Skeletal muscle satellite cell (primary cell): ENCODE measurements at regions not wholly inside any gene's neighbourhood (a gene's known extent, or its start where the extent isn't known, plus 50 kb on each side); places are given as distances from the start of the nearest gene placed in this dataset.

Source experiments
- H3K27me3 ChIP-seq: 2 replicates; pipeline ENCODE4 v1.7.0; 2013; ENCODE audit warnings: low read length; ENCODE audit not compliant: control insufficient read depth, insufficient read depth
- H3K36me3 ChIP-seq: 2 replicates; pipeline ENCODE4 v1.7.0; 2013; ENCODE audit warnings: mild to moderate bottlenecking, control low read depth, low read length; ENCODE audit not compliant: insufficient read depth
- H3K4me1 ChIP-seq: 2 replicates; pipeline ENCODE4 v1.7.0; 2013; ENCODE audit warnings: low read length; ENCODE audit not compliant: control insufficient read depth, insufficient read depth
- H3K4me2 ChIP-seq: 2 replicates; pipeline ENCODE4 v1.7.0; 2013; ENCODE audit warnings: mild to moderate bottlenecking, low read length
- H3K4me3 ChIP-seq: 2 replicates; pipeline ENCODE4 v1.7.0; 2013; ENCODE audit warnings: low read length
- H3K9ac ChIP-seq: 2 replicates; pipeline ENCODE4 v1.7.0; 2013; ENCODE audit warnings: mild to moderate bottlenecking, low read depth, low read length, moderate library complexity
- H3K9me3 ChIP-seq: replicated peaks from 2 replicates; pipeline ENCODE4 v1.7.0; 2013; ENCODE audit warnings: mild to moderate bottlenecking, control low read depth, low read length

DNA sequence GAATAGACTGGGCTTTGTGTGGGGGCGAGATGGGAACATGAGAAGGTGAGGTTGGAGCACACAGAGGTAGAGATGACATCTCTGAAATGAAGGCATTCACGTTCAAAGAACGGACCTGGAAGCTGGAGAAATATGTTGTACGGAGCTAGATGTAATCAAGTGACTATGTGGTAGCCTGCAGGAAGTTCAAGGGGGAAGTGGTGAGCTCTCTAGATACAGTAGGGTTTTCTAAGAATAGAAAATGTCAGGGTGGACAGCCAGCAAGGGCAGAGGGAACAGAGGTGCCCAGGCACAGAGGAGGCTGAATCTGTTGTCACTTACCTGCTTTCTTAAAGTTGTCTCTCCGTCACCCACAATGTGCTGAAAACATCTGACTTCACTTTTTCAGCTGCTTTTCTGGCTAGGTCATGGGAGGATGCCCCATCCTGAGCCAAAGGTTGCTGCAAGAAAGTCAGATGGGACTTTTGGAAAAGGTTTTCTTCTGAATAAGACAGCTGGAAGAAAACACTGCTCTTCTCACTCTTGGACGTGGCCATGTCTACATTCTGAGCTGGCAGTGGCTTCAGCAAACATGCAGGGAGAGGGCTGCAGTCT lies 171.5 kb upstream of the B3GAT1 start:
- H3K9ac ChIP-seq: no peak overlapping the region
- no peaks in the 10 kb centered on the region for H3K36me3 ChIP-seq
- H3K4me2 ChIP-seq: no peak overlapping the region
- H3K4me1 ChIP-seq: no peaks in the 10 kb centered on the region
- H3K9me3 ChIP-seq: peaks cover 15% of the 10 kb centered on the region
- H3K27me3 ChIP-seq: no peaks in the 10 kb centered on the region
- no peak overlapping the region for H3K4me3 ChIP-seq

DNA sequence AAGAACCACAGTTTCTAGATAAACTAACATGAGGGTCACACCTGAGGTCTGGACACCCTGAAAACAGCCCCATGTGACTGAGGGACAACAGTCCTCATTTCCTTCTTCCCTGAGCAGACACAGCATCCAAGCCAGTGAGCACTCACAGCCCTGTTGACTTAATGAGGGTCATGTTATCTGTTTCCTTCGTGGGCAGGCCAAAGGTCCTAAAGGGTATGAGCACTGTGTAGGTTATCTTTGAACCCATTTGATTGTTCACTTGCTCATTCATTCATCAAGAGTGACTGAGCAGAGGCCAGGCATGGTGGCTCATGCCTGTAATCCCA lies 170.7 kb upstream of the B3GAT1 start:
- Histone ChIP-seq H3K4me1 (no peaks in the 10 kb centered on the region), H3K9ac (no peak overlapping the region), H3K27me3 (no peaks in the 10 kb centered on the region), H3K4me3 (no peak overlapping the region), H3K9me3 (peaks cover 15% of the 10 kb centered on the region), H3K4me2 (no peak overlapping the region), H3K36me3 (no peaks in the 10 kb centered on the region)

DNA sequence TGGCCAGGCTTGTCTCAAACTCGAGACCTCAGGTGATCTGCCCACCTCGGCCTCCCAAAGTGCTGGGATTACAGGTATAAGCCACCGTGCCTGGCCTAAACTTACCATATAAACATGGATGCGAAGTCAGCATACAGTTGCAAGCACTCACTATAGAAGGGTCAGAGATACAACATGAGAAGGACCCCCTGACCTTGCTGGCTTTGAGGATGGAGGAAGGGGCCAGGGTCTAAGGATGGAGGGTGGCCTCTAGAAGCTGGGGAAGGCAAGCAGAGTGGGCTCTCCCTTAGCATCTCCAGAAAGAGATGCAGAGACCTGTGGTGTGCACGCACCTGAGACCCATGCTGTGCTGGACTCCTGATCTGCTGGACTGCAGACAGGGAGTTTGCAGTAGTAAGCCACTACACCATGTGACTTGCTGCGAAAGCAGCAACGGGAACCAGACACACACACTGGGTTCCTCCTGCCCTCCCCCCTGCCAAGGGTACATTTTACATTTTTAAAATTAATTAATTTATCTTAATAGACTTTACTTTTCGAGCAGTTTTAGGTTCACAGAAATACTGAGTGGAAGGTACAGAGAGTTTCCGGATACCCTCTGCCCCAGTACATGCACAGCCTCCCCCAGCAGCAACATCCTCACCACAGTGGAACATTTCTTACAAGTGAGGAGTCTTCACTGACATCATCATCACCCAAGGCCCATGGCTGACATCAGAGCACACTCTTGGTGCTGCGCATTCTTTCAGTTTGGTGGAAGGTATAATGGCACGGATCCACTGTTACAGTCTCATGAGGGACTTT lies 170.1 kb upstream of the B3GAT1 start:
- H3K4me3 ChIP-seq: no peak overlapping the region
- no peaks in the 10 kb centered on the region for H3K36me3 ChIP-seq
- H3K4me2 ChIP-seq: no peak overlapping the region
- no peaks in the 10 kb centered on the region for H3K4me1 ChIP-seq
- peaks cover 15% of the 10 kb centered on the region for H3K9me3 ChIP-seq
- no peaks in the 10 kb centered on the region for H3K27me3 ChIP-seq
- H3K9ac ChIP-seq: no peak overlapping the region

DNA sequence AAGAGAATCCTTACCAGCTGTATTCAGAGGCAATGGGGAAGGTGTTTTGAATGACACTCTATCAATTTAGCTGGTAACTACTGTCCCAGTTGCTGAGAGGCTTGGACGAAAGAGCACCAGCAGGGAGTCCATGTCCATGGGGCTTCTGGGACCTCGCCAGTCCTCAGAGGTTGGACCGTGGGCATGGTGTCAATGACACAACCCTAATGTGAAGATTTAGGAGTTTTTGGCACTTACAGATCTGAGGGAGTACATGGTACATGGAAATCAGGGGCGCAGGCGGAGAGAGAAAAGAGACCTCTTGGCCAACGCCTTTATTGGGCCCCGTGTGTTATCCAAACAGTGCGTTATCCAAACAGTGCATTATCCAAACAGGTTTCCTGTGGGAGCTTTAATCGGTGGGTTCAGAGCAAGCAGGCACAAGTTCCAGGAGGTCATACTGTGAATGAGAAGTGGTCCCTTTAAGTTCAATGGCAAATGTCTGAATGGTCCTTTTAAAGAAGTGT lies 169.1 kb upstream of the B3GAT1 start:
- H3K9me3 ChIP-seq: peaks cover 15% of the 10 kb centered on the region
- no peaks in the 10 kb centered on the region for H3K27me3 ChIP-seq

DNA sequence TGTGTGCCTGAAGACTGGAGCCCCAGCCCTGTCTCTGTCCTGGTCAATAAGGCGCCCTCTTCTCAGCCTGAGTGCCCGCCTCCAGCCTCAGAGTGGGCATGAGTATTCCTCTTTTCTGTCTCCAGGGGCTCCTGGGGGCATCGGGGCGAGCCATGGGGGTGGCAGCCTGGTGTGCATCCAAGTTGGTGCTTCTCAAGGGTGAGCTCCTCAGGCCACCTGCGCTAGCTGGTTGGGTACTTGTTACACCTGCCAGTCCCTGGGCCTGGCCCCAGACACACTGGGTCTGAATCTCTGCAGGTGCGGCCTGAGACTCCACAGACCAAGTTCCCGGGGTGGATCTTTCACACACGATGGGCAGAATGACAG lies 168.6 kb upstream of the B3GAT1 start:
- Histone ChIP-seq H3K9me3 (peaks cover 11% of the 10 kb centered on the region), H3K9ac (no peak overlapping the region), H3K36me3 (no peaks in the 10 kb centered on the region), H3K4me1 (no peaks in the 10 kb centered on the region), H3K4me2 (no peak overlapping the region), H3K4me3 (no peak overlapping the region), H3K27me3 (no peaks in the 10 kb centered on the region)

More for the DNA sequence above, 169.1 kb upstream of the B3GAT1 start:
- no peaks in the 10 kb centered on the region for H3K36me3 ChIP-seq
- no peak overlapping the region for H3K9ac ChIP-seq
- H3K4me2 ChIP-seq: no peak overlapping the region
- no peak overlapping the region for H3K4me3 ChIP-seq
- H3K4me1 ChIP-seq: no peaks in the 10 kb centered on the region

DNA sequence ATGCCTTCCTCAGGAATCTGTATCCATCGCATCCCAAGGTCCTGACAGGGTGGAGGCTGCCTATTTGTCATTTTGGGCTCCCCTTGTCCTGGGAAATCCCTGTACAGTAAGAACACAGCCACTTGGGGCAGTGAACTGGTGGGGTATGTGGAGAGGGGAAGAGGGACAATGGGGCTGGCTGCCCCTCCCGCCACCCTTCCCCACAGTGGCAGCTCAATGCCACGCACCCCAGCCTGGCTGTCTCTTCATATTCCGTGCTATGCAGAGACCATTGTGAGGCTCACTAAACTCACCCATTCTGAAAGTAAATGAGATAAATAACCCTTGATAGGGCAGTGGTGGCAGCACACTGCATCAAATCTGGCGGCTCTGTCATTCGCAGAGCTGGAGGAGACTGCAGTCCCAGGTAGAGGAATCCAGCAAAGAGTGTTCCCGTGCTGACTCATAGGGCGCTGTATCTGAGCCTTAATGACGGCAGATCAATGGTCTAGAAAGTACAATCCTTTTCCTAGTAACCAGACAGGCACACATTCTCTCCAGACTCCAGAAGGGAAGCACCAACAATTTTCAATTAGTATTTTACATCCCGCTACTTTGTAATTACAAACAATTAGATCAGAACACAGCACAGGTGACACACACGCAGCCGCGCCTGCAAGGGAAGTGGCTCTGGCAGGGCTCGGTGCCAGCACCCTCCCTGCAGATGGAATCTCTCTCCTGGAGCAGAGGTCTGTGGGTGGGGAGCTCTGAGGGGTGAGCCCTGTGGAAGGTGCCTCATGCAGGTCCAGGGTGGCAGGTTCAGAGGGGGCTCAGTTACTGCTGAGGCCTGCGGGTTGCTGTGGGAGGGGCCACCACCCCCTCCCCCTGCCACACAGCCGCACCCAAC lies 167.9 kb upstream of the B3GAT1 start:
- Histone ChIP-seq H3K4me2 (no peak overlapping the region), H3K27me3 (no peaks in the 10 kb centered on the region), H3K4me3 (no peak overlapping the region), H3K4me1 (no peaks in the 10 kb centered on the region), H3K36me3 (no peaks in the 10 kb centered on the region), H3K9me3 (peaks cover 11% of the 10 kb centered on the region), H3K9ac (no peak overlapping the region)

DNA sequence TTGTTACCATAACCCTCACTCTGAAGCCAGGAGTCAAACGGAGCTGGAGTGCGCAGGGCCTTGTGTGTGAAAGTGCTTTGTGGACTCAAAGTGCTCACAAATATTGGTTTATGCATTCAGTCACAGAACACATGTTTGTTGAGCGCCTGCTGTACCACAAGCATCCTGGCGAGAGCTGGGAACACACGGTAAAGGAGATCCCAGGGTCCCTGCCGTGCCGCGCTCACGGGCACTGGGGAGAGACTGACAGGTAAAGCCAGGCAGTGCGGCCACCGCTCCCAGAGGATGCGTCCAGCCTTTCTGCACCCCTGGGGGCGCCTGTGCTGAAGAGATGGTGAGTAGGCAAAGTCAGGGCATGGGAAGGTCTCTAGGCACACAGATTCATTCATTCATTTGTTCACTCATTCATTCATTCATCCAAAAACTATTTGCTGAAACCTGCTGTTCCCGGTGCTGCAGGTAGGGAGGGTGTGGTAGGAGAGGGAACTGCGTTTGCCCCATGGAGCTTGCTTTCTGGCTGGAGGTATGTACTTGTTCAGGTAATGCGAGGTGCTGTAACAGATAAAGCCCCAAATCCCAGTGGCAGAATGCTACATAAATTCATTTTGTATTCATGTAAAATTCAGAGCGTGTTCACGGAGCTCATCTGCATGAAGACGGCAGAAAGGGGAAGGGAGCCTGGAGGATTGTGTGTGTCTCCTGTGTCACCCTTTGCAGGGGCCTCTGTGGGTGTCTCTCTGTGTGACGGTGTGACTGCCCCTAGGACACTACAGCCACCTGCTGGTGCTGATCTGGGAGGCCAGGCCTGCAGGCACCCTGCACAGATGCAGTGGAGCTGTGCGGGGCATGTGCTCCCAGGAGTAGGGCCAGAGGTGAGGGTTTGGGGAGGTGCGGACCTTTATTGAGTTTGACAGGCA lies 167.0 kb upstream of the B3GAT1 start:
- Histone ChIP-seq H3K9me3 (peaks cover 20% of the 10 kb centered on the region), H3K9ac (no peak overlapping the region), H3K27me3 (no peaks in the 10 kb centered on the region), H3K4me3 (no peak overlapping the region), H3K36me3 (no peaks in the 10 kb centered on the region), H3K4me1 (no peaks in the 10 kb centered on the region), H3K4me2 (no peak overlapping the region)

DNA sequence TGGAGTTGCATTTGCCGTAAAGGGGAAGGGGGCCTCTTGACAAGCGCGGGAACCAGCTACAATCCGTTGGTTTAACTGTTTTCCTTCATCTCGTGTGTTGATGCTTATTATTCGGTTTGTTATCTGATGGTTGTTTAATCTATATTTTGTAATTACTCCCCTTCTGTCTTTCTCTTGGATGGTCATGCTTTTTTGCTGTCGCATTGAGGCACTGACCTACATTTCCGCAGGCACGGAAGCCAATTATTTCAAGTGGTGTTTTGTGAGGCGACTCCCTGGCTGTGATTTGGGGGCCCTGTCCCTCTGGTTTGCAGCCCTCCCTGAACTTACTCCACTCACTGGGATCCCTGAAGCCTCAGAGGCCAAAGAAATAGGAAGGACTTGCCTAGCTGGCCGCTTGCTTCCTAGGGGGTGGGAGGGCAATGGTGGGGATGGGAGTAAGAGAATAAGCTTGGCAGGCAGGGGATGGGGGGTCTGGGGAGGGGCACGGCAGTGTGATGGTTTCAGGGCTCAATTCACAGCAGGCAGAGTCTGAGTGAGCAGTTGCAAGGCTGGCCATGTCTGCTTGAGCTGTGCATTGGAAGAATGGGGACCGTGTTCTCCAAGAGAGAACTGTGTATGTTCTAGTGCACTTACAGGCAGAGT lies 165.8 kb upstream of the B3GAT1 start:
- H3K4me2 ChIP-seq: no peak overlapping the region
- no peaks in the 10 kb centered on the region for H3K4me1 ChIP-seq
- H3K27me3 ChIP-seq: no peaks in the 10 kb centered on the region
- no peak overlapping the region for H3K9ac ChIP-seq
- H3K4me3 ChIP-seq: no peak overlapping the region
- peaks cover 24% of the 10 kb centered on the region for H3K9me3 ChIP-seq
- no peaks in the 10 kb centered on the region for H3K36me3 ChIP-seq

DNA sequence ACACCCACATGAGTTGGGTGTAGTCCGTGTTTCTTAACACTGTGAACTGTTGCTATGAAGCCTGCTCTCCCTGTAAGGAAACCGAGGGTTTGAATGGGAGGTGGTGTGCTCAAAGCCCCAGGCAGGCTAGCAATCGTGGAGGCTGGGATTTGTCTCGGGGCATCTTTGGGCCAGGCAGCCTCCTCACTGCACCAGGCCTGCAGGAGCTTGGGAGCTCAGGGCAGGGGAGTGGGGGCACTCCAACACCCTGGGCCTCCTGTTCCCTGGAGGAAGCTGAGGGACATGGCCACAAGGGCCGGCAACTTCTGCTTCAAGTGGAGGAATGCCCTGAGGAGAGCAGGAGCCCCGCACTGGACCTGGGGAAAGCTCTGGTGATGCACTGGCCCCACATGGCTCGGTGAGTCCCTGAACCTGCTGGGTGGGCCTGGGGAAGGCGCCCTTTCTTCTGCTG lies 164.7 kb upstream of the B3GAT1 start:
- no peak overlapping the region for H3K4me2 ChIP-seq
- H3K36me3 ChIP-seq: no peaks in the 10 kb centered on the region
- no peaks in the 10 kb centered on the region for H3K4me1 ChIP-seq
- H3K27me3 ChIP-seq: no peaks in the 10 kb centered on the region
- H3K4me3 ChIP-seq: no peak overlapping the region
- no peak overlapping the region for H3K9ac ChIP-seq
- peaks cover 31% of the 10 kb centered on the region for H3K9me3 ChIP-seq

DNA sequence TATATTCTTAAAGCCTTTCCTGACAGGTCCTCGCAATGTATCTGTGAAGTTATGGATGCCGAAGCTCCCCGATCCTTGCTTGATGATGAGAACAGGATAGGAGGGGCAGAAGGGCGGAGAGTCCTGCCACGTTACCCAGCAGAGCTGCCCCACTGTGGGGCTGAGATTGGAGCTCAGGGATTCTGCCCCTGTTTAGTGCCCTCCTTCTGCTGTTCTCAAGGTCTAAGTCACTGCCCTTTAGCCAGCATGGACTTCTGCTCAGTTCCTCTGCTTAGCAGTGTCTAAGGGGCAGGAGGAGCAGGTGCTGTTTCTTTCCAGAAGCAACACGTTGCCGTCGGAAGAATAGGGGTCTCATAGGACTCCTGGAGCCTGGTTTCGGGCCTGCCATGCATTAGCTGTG lies 164.2 kb upstream of the B3GAT1 start:
- Histone ChIP-seq H3K9ac (no peak overlapping the region), H3K36me3 (no peaks in the 10 kb centered on the region), H3K4me3 (no peak overlapping the region), H3K27me3 (no peaks in the 10 kb centered on the region), H3K9me3 (peaks cover 29% of the 10 kb centered on the region), H3K4me2 (no peak overlapping the region), H3K4me1 (no peaks in the 10 kb centered on the region)
